GM12891 (cell line): ENCODE measurements at regions not wholly inside any gene's neighbourhood (a gene's known extent, or its start where the extent isn't known, plus 50 kb on each side); places are given as distances from the start of the nearest gene placed in this dataset.
"Not testable (repeated sequence)": the region's sequence is repeated elsewhere in the genome, so short reads cannot be mapped to it uniquely, and the experiment has no call there.

Experiments
- DNase-seq: peaks from one replicate; pipeline ENCODE4 v3.0.0; 2011; ENCODE audit warnings: low spot score; ENCODE audit not compliant: insufficient read length
- FAIRE-seq: peaks from 2 replicates; lab custom pipeline; 2011; peaks lifted over from hg19 to GRCh38; lab: Jason Lieb, UNC
- PAX5 ChIP-seq: IDR thresholded peaks from 2 replicates; pipeline ENCODE4 v1.6.1; 2011; ENCODE audit warnings: low read length, moderate library complexity, mild to moderate bottlenecking; ENCODE audit not compliant: insufficient read depth, severe bottlenecking
- POLR2A ChIP-seq: IDR thresholded peaks from 2 replicates; pipeline ENCODE4 v1.6.1; 2011; ENCODE audit warnings: low read depth, low read length, control low read depth
- POLR2AphosphoS5 ChIP-seq: IDR thresholded peaks from 2 replicates; pipeline ENCODE4 v1.6.1; 2011; ENCODE audit warnings: low read depth, low read length, control low read depth
- POU2F2 ChIP-seq: IDR thresholded peaks from 2 replicates; pipeline ENCODE4 v1.6.1; 2011; ENCODE audit warnings: low read depth, mild to moderate bottlenecking, control low read depth, low read length, moderate library complexity
- SPI1 ChIP-seq: IDR thresholded peaks from 2 replicates; pipeline ENCODE4 v1.6.1; 2011; ENCODE audit warnings: low read depth, low read length, control low read depth
- TAF1 ChIP-seq: IDR thresholded peaks from 2 replicates; pipeline ENCODE4 v1.6.1; 2011; ENCODE audit warnings: low read depth, low read length, control low read depth

DNA sequence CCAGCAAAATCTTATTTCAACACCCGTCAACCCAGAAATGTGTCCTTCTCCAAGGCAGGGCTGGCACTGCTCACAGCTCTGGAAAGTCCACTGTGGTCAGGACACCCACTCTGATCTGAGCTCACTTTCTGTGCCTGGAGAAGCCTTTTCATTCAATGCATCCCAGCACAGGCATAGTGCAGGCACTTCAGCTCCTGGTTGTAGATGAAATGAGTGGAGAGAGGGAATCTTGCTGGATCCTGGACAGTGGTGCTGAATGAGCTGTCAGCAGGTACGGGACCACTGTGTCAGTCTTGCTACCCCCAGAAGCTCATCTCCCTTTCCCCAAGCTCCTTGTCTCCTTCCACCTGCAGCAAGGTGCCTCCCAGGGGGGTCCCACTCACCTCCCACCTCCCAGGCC lies 86.1 kb upstream of the SALL1 start:
- FAIRE-seq = no peak
- no peak for DNase-seq
- TF ChIP-seq SPI1 = no peak
- TF ChIP-seq POLR2AphosphoS5 = no peak
- no peak for TF ChIP-seq POU2F2
- no peak for TF ChIP-seq POLR2A
- no peak for TF ChIP-seq PAX5
- no peak for TF ChIP-seq TAF1

DNA sequence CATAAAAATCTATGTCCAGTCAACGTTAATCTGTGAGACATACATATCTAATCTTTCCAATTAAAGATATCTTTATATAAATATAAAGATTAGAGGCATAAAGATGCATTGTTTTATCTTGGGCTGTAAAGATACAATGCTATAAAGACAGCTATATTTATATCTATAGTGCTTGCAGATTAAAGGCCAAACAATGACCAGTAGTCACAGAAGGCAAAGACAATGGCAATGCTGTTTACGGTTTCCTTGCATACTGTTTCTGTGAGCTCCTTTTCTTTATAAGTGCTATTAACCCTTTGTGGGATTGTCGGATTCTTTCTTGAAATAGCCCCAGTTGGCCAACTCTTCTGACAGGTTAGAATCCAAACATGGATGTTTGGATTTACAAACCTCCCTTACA lies 85.5 kb upstream of the SALL1 start:
- TF ChIP-seq POLR2AphosphoS5 = no peak
- TF ChIP-seq SPI1 = no peak
- TF ChIP-seq TAF1 = no peak
- TF ChIP-seq POU2F2 = no peak
- no peak for TF ChIP-seq POLR2A
- no peak for TF ChIP-seq PAX5
- DNase-seq = no peak
- FAIRE-seq = no peak

DNA sequence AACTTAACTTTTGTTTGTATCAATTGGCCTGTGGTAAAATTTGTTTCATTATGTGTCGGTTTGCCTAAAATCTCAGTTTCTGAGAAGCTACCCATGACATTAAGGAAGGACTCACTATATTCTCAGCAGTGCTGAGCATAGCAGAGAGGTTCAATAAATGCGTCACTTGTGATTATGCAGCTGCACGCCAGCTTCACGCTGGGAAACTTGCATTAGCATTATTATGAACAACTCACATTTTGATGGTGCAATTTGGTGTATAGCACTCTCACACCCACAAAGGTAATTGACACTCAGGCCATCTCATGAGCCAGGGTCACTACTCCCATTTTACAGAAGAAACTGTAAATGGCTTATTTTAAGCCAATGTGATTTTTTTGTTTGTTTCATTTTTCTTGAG lies 80.6 kb upstream of the SALL1 start:
- TF ChIP-seq TAF1 = no peak
- TF ChIP-seq POLR2AphosphoS5 = no peak
- TF ChIP-seq SPI1 = no peak
- no peak for TF ChIP-seq POU2F2
- TF ChIP-seq POLR2A = no peak
- TF ChIP-seq PAX5 = no peak
- no peak for FAIRE-seq

DNA sequence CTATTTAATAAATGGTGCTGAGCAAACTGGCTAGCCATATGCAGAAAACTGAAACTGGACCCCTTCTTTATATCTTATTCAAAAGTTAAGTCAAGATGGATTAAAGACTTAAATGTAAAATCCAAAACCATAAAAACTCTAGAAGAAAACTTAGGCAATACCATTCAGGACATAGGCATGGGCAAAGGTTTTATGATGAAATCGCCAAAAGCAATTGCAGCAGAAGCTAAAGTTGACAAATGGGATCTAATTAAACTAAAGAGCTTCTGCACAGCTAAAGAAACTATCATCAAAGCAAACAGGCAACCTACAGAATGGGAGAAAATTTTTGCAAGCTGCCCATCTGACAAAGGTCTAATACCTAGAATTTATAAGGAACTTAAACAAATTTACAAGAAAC lies 79.0 kb upstream of the SALL1 start:
- not testable (repeated sequence) for DNase-seq, FAIRE-seq

More for the DNA sequence above, 80.6 kb upstream of the SALL1 start:
- no peak for DNase-seq

DNA sequence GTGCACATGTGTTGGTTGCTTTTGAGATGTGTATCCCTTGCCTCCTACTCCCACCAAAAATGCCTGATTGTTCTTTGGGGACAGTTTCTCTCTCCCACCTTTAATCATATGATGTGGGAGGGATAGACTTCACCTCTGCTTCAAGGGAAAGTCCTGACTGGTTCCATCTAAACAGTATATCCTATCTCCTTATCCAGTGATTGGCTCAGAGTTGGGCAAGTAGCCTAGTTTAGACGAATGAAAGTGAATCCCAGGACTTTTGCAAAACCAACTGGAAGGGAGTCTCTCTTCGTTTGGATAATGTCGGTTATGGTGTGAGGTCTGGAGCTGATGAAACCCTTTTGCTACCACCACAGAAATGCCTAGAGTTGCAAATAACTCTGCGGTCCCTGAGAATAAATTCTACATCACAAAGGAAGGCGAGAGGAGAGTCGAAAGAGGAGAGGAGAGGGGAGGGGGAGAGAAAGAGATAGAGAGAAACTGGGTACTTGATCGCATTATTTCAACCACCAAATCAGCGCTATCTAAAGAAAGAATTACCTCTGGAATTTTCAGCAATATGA lies 77.1 kb upstream of the SALL1 start:
- TF ChIP-seq POU2F2 (no peak), POLR2AphosphoS5 (no peak), SPI1 (no peak), POLR2A (no peak), PAX5 (no peak), TAF1 (no peak)
- no peak for DNase-seq
- no peak for FAIRE-seq

DNA sequence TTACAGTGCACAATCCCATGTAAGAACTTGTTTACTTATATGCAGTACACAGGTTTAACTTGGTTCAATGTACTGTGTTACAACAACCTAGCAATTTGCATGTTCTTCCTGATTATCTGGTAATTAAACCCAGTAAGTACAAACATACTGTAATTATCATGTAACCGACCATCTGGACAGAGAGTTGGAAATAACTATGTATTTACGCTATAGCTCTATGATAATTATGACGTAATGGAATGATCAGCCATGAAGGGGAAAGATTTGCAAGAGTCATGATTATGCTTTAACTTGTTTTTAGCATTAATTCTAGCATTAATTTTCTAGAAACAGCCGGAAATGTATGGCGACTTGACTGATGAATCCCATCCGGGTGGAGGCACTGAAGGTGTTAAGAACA lies 74.8 kb upstream of the SALL1 start:
- no peak for FAIRE-seq

DNA sequence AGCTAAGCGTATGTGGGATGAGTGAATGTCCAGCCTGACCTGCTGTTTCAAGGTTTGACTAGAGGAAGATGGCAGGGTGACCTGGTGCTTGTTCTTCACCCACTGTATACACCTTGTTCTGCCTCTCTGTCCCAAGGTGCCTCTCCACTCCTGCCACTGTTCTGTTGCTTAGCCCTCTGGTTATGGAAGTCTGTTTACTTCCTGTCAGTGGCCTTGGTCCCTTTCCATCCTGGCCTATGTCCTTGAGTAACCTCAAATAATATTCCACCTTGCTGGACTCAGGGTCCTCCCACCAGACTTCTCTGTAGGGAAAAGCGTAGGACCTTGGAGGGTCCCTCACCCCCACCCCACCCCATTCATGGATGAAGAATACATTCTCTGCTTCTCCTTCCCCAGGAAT lies 73.2 kb upstream of the SALL1 start:
- no peak for TF ChIP-seq PAX5
- TF ChIP-seq POU2F2 = no peak
- no peak for TF ChIP-seq SPI1
- TF ChIP-seq TAF1 = no peak
- TF ChIP-seq POLR2AphosphoS5 = no peak
- no peak for TF ChIP-seq POLR2A
- DNase-seq (no peak), FAIRE-seq (no peak)

More for the DNA sequence above, 74.8 kb upstream of the SALL1 start:
- DNase-seq = no peak
- TF ChIP-seq SPI1 = no peak
- no peak for TF ChIP-seq POLR2AphosphoS5
- no peak for TF ChIP-seq PAX5
- no peak for TF ChIP-seq POU2F2
- TF ChIP-seq TAF1 = no peak
- TF ChIP-seq POLR2A = no peak

DNA sequence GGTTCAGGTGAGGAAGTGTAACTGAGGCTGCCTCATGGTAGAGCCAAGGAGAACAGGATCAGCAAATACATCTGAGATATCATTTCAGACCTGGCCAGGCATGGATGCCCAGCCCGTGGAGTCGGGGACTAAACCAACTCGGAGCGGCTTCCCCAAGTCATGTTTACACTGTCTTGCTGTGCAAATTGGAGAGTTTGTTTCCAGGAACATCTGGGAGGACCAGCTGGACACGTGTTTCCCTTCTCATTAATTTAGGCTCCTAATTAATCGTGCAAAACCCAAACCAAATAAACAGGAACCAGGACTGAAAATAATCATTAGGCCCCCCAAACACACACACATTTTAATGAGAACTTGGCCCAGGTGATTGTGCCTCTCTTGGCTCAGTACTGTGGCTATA lies 70.9 kb upstream of the SALL1 start:
- FAIRE-seq = no peak
- no peak for DNase-seq

DNA sequence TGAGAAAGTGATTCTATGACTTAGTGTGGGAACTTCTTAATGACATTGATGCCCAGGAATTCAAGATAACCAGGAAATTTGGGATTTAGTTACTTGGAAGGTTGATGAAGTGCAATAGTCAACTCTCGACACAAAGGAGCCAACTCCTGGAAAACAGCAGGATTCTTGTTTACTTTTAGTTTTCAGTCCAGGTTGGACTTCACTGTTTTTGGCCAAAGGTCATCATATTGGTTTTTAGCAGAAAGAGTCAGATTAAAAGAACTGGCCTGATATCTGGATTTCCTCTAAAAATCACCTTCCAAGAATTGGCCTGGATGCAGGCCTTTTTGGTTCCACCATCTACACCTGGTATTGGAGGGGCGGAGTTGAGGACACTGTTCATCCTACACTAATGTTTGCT lies 60.1 kb upstream of the SALL1 start:
- TF ChIP-seq PAX5 (no peak), POU2F2 (no peak), POLR2A (no peak), POLR2AphosphoS5 (no peak), TAF1 (no peak), SPI1 (no peak)
- FAIRE-seq (no peak), DNase-seq (no peak)

More for the DNA sequence above, 70.9 kb upstream of the SALL1 start:
- no peak for TF ChIP-seq POLR2A
- TF ChIP-seq TAF1 = no peak
- TF ChIP-seq POLR2AphosphoS5 = no peak
- TF ChIP-seq SPI1 = no peak
- TF ChIP-seq POU2F2 = no peak
- TF ChIP-seq PAX5 = no peak

DNA sequence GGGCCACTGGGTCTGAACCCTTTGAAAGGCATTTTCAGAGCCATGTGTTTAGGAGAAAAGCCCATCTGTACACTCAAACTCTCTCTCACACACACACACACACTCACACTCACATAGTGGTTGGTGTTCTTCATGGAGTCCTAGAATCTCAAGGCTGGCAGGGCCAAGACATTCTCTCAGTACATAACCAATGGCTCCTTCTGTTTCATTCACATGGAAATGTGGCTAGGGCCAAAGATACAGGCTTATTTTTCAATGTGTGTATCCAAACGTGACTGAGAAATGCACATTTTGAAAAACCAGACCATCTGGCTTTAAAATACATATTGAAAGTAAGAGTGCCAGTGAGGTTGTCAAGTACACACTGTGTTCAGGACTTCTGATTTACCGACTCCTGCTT lies 59.0 kb upstream of the SALL1 start:
- DNase-seq (no peak), FAIRE-seq (no peak)
- no peak for TF ChIP-seq PAX5
- TF ChIP-seq TAF1 = no peak
- no peak for TF ChIP-seq POLR2A
- no peak for TF ChIP-seq SPI1
- no peak for TF ChIP-seq POU2F2
- TF ChIP-seq POLR2AphosphoS5 = no peak

DNA sequence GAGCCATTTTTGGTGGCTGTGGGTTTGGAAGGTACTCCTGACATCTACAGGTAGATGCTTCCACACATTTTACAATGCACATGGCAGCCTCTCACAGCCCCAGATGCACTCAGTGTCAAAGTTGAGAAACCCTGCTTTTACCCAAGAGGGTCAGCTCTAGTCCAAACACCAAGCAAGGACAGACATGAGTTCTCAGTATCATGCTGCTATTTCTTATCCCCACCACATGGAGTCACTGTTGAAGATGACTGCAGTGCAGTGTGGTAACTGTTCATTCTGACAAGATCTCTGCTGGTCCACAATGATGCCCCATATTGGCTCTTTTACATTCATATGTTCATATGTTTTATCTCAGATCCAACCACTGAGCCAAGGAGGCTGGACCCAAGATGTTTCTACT lies 50.5 kb upstream of the SALL1 start:
- FAIRE-seq (no peak), DNase-seq (no peak)
- TF ChIP-seq POU2F2 = no peak
- TF ChIP-seq TAF1 = no peak
- TF ChIP-seq SPI1 = no peak
- TF ChIP-seq POLR2A = no peak
- TF ChIP-seq POLR2AphosphoS5 = no peak
- TF ChIP-seq PAX5 = no peak
